NCI-H146 (cell line): ENCODE measurements at regions not wholly inside any gene's neighbourhood (a gene's known extent, or its start where the extent isn't known, plus 50 kb on each side); places are given as distances from the start of the nearest gene placed in this dataset.
"Not testable (repeated sequence)": the region's sequence is repeated elsewhere in the genome, so short reads cannot be mapped to it uniquely, and the experiment has no call there.

Source experiments
- DNase-seq: peaks from one replicate; lab custom pipeline; 2025; lab: John Stamatoyannopoulos, UW

- DNase-seq = no peak
Measured at GRCh38 chr15:87672309-87673288, 583.9 kb downstream of the NTRK3 start.

- DNase-seq = no peak
Measured at GRCh38 chr15:87671289-87671688, 585.2 kb downstream of the NTRK3 start.

GRCh38 chr15:87669846-87670245 lies 586.7 kb downstream of the NTRK3 start:
- no peak for DNase-seq

GRCh38 chr15:87668768-87669564 lies 587.6 kb downstream of the NTRK3 start:
- DNase-seq = not testable (repeated sequence)

- no peak for DNase-seq
Measured at GRCh38 chr15:87667643-87668042, 588.9 kb downstream of the NTRK3 start.

GRCh38 chr15:87662575-87662974 lies 594.0 kb downstream of the NTRK3 start:
- DNase-seq = no peak

- no peak for DNase-seq
Measured at GRCh38 chr15:87661454-87662355, 594.8 kb downstream of the NTRK3 start.

- no peak for DNase-seq
Measured at GRCh38 chr15:87660251-87661129, 596.0 kb downstream of the NTRK3 start.

- DNase-seq = no peak
Measured at GRCh38 chr15:87656372-87656771, 600.2 kb downstream of the NTRK3 start.

- DNase-seq = no peak
Measured at GRCh38 chr15:87653646-87654045, 602.9 kb downstream of the NTRK3 start.

GRCh38 chr15:87649175-87649574 lies 607.4 kb downstream of the NTRK3 start:
- DNase-seq = no peak

- no peak for DNase-seq
Measured at GRCh38 chr15:87648278-87648677, 608.3 kb downstream of the NTRK3 start.

- no peak for DNase-seq
Measured at GRCh38 chr15:87645723-87646122, 610.8 kb downstream of the NTRK3 start.

- DNase-seq = not testable (repeated sequence)
Measured at GRCh38 chr15:87642997-87643396, 613.5 kb downstream of the NTRK3 start.

- no peak for DNase-seq
Measured at GRCh38 chr15:87639305-87640011, 617.1 kb downstream of the NTRK3 start.

- no peak for DNase-seq
Measured at GRCh38 chr15:87638554-87639083, 617.9 kb downstream of the NTRK3 start.

GRCh38 chr15:87634361-87634760 lies 622.2 kb downstream of the NTRK3 start:
- no peak for DNase-seq

GRCh38 chr15:87633525-87633924 lies 623.0 kb downstream of the NTRK3 start:
- no peak for DNase-seq

GRCh38 chr15:87632364-87632763 lies 624.2 kb downstream of the NTRK3 start:
- DNase-seq = no peak

- no peak for DNase-seq
Measured at GRCh38 chr15:87631775-87632174, 624.8 kb downstream of the NTRK3 start.
